ENCODE measurements at regions not wholly inside any gene's neighbourhood (a gene's known extent, or its start where the extent isn't known, plus 50 kb on each side); places are given as distances from the start of the nearest gene placed in this dataset.

GRCh38 chr9:87824216-87824875 is 58.3 kb upstream of the SPATA31E1 start:
- no peak for DNase-seq

- DNase-seq = no peak
Measured at GRCh38 chr9:87824886-87825285, 57.8 kb upstream of the SPATA31E1 start.

GRCh38 chr9:87826331-87826730 is 56.3 kb upstream of the SPATA31E1 start:
- no peak for DNase-seq

- no peak for DNase-seq
Measured at GRCh38 chr9:87827341-87827740, 55.3 kb upstream of the SPATA31E1 start.

- DNase-seq = no peak
Measured at GRCh38 chr9:87829756-87830155, 52.9 kb upstream of the SPATA31E1 start.

GRCh38 chr9:87830446-87830845 is 52.2 kb upstream of the SPATA31E1 start:
- DNase-seq = no peak

GRCh38 chr9:87831159-87831558 is 51.5 kb upstream of the SPATA31E1 start:
- DNase-seq = no peak
